SK-N-SH treated with all-trans-retinoic acid at 6 μM for 48 hours (cell line): ENCODE measurements at regions not wholly inside any gene's neighbourhood (a gene's known extent, or its start where the extent isn't known, plus 50 kb on each side); places are given as distances from the start of the nearest gene placed in this dataset.

ENCODE experiments used
- ARNTL ChIP-seq: fragments of 450-650 bp; formaldehyde crosslinking; IDR thresholded peaks from 2 replicates; pipeline ENCODE4 v1.5.0; 2020; ENCODE audit warnings: low read depth, mild to moderate bottlenecking, moderate library complexity, borderline replicate concordance
- PATZ1 ChIP-seq: fragments of 250-450 bp; sonication (Bioruptor Pico); IDR thresholded peaks from 2 replicates; pipeline ENCODE4 v1.8.0; 2020; ENCODE audit warnings: mild to moderate bottlenecking, moderate library complexity, borderline replicate concordance
- PPARA ChIP-seq: fragments of 250-450 bp; sonication (Bioruptor Pico); IDR thresholded peaks from 2 replicates; pipeline ENCODE4 v1.5.0; 2020; ENCODE audit warnings: mild to moderate bottlenecking, borderline replicate concordance
- RARB ChIP-seq: fragments of 250-450 bp; sonication (Bioruptor Pico); IDR thresholded peaks from 2 replicates; pipeline ENCODE4 v1.8.0; 2021; ENCODE audit warnings: mild to moderate bottlenecking, moderate library complexity
- SNAI2 ChIP-seq: fragments of 250-450 bp; sonication (Bioruptor Pico); IDR thresholded peaks from 2 replicates; pipeline ENCODE4 v1.5.0; 2020; ENCODE audit warnings: mild to moderate bottlenecking, moderate library complexity
- TCF4 ChIP-seq: fragments of 250-450 bp; sonication (Bioruptor Pico); IDR thresholded peaks from 2 replicates; pipeline ENCODE4 v1.8.0; 2021; ENCODE audit warnings: mild to moderate bottlenecking, moderate library complexity, borderline replicate concordance
- ZFP3 ChIP-seq: fragments of 250-450 bp; sonication (Bioruptor Pico); IDR thresholded peaks from 2 replicates; pipeline ENCODE4 v1.5.0; 2020; ENCODE audit warnings: mild to moderate bottlenecking, moderate library complexity
- ZFP30 ChIP-seq: fragments of 450-650 bp; formaldehyde crosslinking; IDR thresholded peaks from 2 replicates; pipeline ENCODE4 v1.5.0; 2022; ENCODE audit warnings: mild to moderate bottlenecking, moderate library complexity
- ZNF70 ChIP-seq: fragments of 450-650 bp; formaldehyde crosslinking; IDR thresholded peaks from 2 replicates; pipeline ENCODE4 v1.5.0; 2020; ENCODE audit warnings: mild to moderate bottlenecking, moderate library complexity
- TF ChIP-seq, protein P1 (sequence below): fragments of 250-450 bp; sonication (Bioruptor Pico); IDR thresholded peaks from 2 replicates; pipeline ENCODE4 v1.5.1; 2020; ENCODE audit warnings: low read depth, mild to moderate bottlenecking, moderate library complexity
- TF ChIP-seq, protein P2 (sequence below): fragments of 250-450 bp; sonication (Bioruptor Pico); IDR thresholded peaks from 2 replicates; pipeline ENCODE4 v1.8.0; 2021; ENCODE audit warnings: low read depth, mild to moderate bottlenecking, moderate library complexity, borderline replicate concordance

DNA sequence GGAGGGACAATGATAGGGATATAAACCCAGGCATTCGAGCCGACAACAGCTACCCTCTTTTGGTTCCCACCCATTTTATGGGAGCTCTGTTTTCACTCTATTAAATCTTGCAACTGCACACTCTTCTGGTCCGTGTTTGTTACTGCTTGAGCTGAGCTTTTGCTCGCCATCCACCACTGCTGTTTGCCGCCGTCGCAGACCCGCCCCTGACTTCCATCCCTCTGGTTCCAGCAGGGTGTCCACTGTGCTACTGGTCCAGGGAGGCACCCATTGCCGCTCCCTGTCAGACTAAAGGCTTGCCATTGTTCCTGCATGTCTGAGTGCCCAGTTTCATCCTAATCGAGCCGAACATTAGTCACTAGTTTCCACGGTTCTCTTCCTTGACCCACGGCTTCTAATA lies 1170.5 kb upstream of the PABPC4L start:
- TF ChIP-seq, protein P1, sequence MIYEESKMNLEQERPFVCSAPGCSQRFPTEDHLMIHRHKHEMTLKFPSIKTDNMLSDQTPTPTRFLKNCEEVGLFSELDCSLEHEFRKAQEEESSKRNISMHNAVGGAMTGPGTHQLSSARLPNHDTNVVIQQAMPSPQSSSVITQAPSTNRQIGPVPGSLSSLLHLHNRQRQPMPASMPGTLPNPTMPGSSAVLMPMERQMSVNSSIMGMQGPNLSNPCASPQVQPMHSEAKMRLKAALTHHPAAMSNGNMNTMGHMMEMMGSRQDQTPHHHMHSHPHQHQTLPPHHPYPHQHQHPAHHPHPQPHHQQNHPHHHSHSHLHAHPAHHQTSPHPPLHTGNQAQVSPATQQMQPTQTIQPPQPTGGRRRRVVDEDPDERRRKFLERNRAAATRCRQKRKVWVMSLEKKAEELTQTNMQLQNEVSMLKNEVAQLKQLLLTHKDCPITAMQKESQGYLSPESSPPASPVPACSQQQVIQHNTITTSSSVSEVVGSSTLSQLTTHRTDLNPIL: no peak
- TF ChIP-seq PATZ1 (CRISPR knock-in tag) (no peak), TCF4 (CRISPR knock-in tag) (no peak), SNAI2 (no peak), ZFP30 (CRISPR knock-in tag) (no peak), ARNTL (no peak), ZFP3 (CRISPR knock-in tag) (no peak), ZNF70 (CRISPR knock-in tag) (no peak), RARB (CRISPR knock-in tag) (no peak), PPARA (CRISPR knock-in tag) (no peak)
- TF ChIP-seq, protein P2, sequence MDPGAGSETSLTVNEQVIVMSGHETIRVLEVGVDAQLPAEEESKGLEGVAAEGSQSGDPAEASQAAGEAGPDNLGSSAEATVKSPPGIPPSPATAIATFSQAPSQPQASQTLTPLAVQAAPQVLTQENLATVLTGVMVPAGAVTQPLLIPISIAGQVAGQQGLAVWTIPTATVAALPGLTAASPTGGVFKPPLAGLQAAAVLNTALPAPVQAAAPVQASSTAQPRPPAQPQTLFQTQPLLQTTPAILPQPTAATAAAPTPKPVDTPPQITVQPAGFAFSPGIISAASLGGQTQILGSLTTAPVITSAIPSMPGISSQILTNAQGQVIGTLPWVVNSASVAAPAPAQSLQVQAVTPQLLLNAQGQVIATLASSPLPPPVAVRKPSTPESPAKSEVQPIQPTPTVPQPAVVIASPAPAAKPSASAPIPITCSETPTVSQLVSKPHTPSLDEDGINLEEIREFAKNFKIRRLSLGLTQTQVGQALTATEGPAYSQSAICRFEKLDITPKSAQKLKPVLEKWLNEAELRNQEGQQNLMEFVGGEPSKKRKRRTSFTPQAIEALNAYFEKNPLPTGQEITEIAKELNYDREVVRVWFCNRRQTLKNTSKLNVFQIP: no peak
